Mesenchymal stem cell (in vitro differentiated cells and primary cell): ENCODE measurements at regions not wholly inside any gene's neighbourhood (a gene's known extent, or its start where the extent isn't known, plus 50 kb on each side); places are given as distances from the start of the nearest gene placed in this dataset.

Experiments used
- DNase-seq: peaks from one replicate; pipeline ENCODE4 v3.0.0-alpha.2; 2013
- H2AFZ ChIP-seq: one replicate; pipeline ENCODE4 v1.6.1; 2013; ENCODE audit warnings: low read depth, mild to moderate bottlenecking, control low read depth, inconsistent platforms, low read length, moderate library complexity
- H2AK5ac ChIP-seq: 2 replicates; pipeline ENCODE4 v1.6.1; 2013; ENCODE audit warnings: low read length, moderate library complexity, mild to moderate bottlenecking, inconsistent platforms; ENCODE audit not compliant: severe bottlenecking
- H2BK120ac ChIP-seq: one replicate; pipeline ENCODE4 v1.6.1; 2013; ENCODE audit warnings: low read depth, mild to moderate bottlenecking, inconsistent platforms, low read length, moderate library complexity
- H2BK12ac ChIP-seq, 2 experiments: one replicate each; pipeline ENCODE4 v1.6.1; 2013; ENCODE audit warnings: inconsistent platforms in 2 of 2, low read length in 2 of 2, mild to moderate bottlenecking in 2 of 2, moderate library complexity in 2 of 2, control low read depth in 1 of 2
- H2BK15ac ChIP-seq: one replicate; pipeline ENCODE4 v1.6.1; 2013; ENCODE audit warnings: mild to moderate bottlenecking, low read depth, inconsistent platforms; ENCODE audit not compliant: poor library complexity, severe bottlenecking
- H2BK5ac ChIP-seq: 2 replicates; pipeline ENCODE4 v1.6.1; 2013; ENCODE audit warnings: low read depth, mild to moderate bottlenecking, low read length, control low read depth, inconsistent platforms; ENCODE audit not compliant: poor library complexity, severe bottlenecking
- H3K14ac ChIP-seq, 2 experiments: one replicate each; pipeline ENCODE4 v1.6.1; 2013; ENCODE audit warnings: inconsistent platforms in 2 of 2, low read length in 2 of 2, control low read depth in 1 of 2, mild to moderate bottlenecking in 1 of 2, moderate library complexity in 1 of 2
- H3K18ac ChIP-seq, 2 experiments: one replicate each; pipeline ENCODE4 v1.6.1; 2013; ENCODE audit warnings: inconsistent platforms in 2 of 2, low read length in 2 of 2, control low read depth in 1 of 2, low read depth in 1 of 2, mild to moderate bottlenecking in 1 of 2
- H3K23ac ChIP-seq, 2 experiments: one replicate each; pipeline ENCODE4 v1.6.1; 2013; ENCODE audit warnings: inconsistent platforms in 2 of 2, low read length in 2 of 2, mild to moderate bottlenecking in 2 of 2, moderate library complexity in 2 of 2, control low read depth in 1 of 2
- H3K27ac ChIP-seq: 2 replicates; pipeline ENCODE4 v1.5.1; 2013; ENCODE audit warnings: mild to moderate bottlenecking, moderate library complexity, low read length, control low read depth, inconsistent platforms; ENCODE audit not compliant: poor library complexity, severe bottlenecking
- H3K27me3 ChIP-seq, 2 experiments: 2 replicates each; pipeline versions ENCODE4 v1.6.1 to v1.7.0; 2013; ENCODE audit warnings: low read length in 2 of 2, mild to moderate bottlenecking in 2 of 2, moderate library complexity in 2 of 2, control low read depth in 1 of 2, inconsistent platforms in 1 of 2; ENCODE audit not compliant: control insufficient read depth in 1 of 2, insufficient read depth in 1 of 2
- H3K36me3 ChIP-seq, 2 experiments: 2 replicates each; pipeline versions ENCODE4 v1.6.1 to v1.7.0; 2013; ENCODE audit warnings: low read length in 2 of 2, control low read depth in 1 of 2, inconsistent platforms in 1 of 2, low read depth in 1 of 2, mild to moderate bottlenecking in 1 of 2; ENCODE audit not compliant: insufficient read depth in 2 of 2, control insufficient read depth in 1 of 2
- H3K4ac ChIP-seq, 2 experiments: one replicate each; pipeline ENCODE4 v1.6.1; 2013; ENCODE audit warnings: inconsistent platforms in 2 of 2, low read length in 2 of 2, mild to moderate bottlenecking in 2 of 2, moderate library complexity in 2 of 2, control low read depth in 1 of 2, low read depth in 1 of 2
- H3K4me1 ChIP-seq: 2 replicates; pipeline ENCODE4 v1.6.1; 2013; ENCODE audit warnings: low read depth, low read length, control low read depth; ENCODE audit not compliant: control insufficient read depth, insufficient read depth
- H3K4me2 ChIP-seq: 2 replicates; pipeline ENCODE4 v1.6.1; 2013; ENCODE audit warnings: low read length, mild to moderate bottlenecking, inconsistent platforms; ENCODE audit not compliant: poor library complexity, severe bottlenecking
- H3K4me3 ChIP-seq, 2 experiments: 2 replicates each; pipeline versions ENCODE4 v1.5.1 to v1.7.0; 2013; ENCODE audit warnings: low read length in 2 of 2, mild to moderate bottlenecking in 2 of 2, control low read depth in 1 of 2, low read depth in 1 of 2; ENCODE audit not compliant: insufficient read depth in 1 of 2
- H3K79me1 ChIP-seq: replicated peaks from 2 replicates; pipeline ENCODE4 v1.6.1; 2013; ENCODE audit warnings: mild to moderate bottlenecking, control low read depth, low read length, inconsistent platforms; ENCODE audit not compliant: poor library complexity, severe bottlenecking
- H3K9ac ChIP-seq: 2 replicates; pipeline ENCODE4 v1.7.0; 2013; ENCODE audit warnings: mild to moderate bottlenecking, low read length, moderate library complexity
- H3K9me3 ChIP-seq: 2 replicates; pipeline ENCODE4 v1.7.0; 2013; ENCODE audit warnings: mild to moderate bottlenecking, low read length; ENCODE audit not compliant: control insufficient read depth
- H4K8ac ChIP-seq: one replicate; pipeline ENCODE4 v1.6.1; 2013; ENCODE audit warnings: inconsistent platforms, mild to moderate bottlenecking, low read length, moderate library complexity
- H4K91ac ChIP-seq: one replicate; pipeline ENCODE4 v1.6.1; 2013; ENCODE audit warnings: mild to moderate bottlenecking, low read length, inconsistent platforms
- WGBS: methylation state at CpG from one replicate; pipeline ENCODE4 v1.1.7; 2013; ENCODE audit warnings: mixed read lengths; 5-methylcytosine and 5-hydroxymethylcytosine counted together

GRCh38 chr2:78739282-78739681, 286.2 kb upstream of the REG3G start:
- H3K23ac ChIP-seq = no peak overlapping the region
- WGBS = no CpG with 5 or more reads among the region's 1 CpG
- H3K9me3 ChIP-seq = peaks cover 5% of the 10 kb centered on the region

GRCh38 chr2:78749638-78750037, 275.9 kb upstream of the REG3G start:
- WGBS = no CpG with 5 or more reads among the region's 1 CpG
- Histone ChIP-seq H3K9me3 (no peaks in the 10 kb centered on the region), H3K4me3 (no peak overlapping the region), H3K4me2 (no peak overlapping the region), H2BK15ac (no peak overlapping the region), H3K23ac (no peak overlapping the region), H4K8ac (no peak overlapping the region), H3K4ac (no peak overlapping the region), H3K9ac (no peak overlapping the region), H3K27ac (no peak overlapping the region), H3K4me1 (no peaks in the 10 kb centered on the region), H3K18ac (no peak overlapping the region), H2BK5ac (no peak overlapping the region), H2AK5ac (no peak overlapping the region), H3K14ac (no peak overlapping the region), H4K91ac (no peak overlapping the region), H3K79me1 (no peaks in the 10 kb centered on the region), H2AFZ (no peak overlapping the region), H2BK12ac (no peak overlapping the region), H3K36me3 (no peaks in the 10 kb centered on the region), H2BK120ac (no peak overlapping the region), H3K27me3 (no peaks in the 10 kb centered on the region)
- no peak for DNase-seq

More at GRCh38 chr2:78739282-78739681, 286.2 kb upstream of the REG3G start:
- H3K27ac ChIP-seq = no peak overlapping the region
- H3K4me3 ChIP-seq = no peak overlapping the region
- no peaks in the 10 kb centered on the region for H3K79me1 ChIP-seq
- no peak overlapping the region for H2AK5ac ChIP-seq
- no peaks in the 10 kb centered on the region for H3K36me3 ChIP-seq
- H2BK120ac ChIP-seq = no peak overlapping the region
- no peak overlapping the region for H3K4me2 ChIP-seq
- H2BK15ac ChIP-seq = no peak overlapping the region
- no peak overlapping the region for H3K9ac ChIP-seq
- no peak overlapping the region for H3K4ac ChIP-seq
- H2AFZ ChIP-seq = no peak overlapping the region
- H3K4me1 ChIP-seq = no peaks in the 10 kb centered on the region
- H4K91ac ChIP-seq = no peak overlapping the region
- H4K8ac ChIP-seq = no peak overlapping the region
- no peak overlapping the region for H2BK12ac ChIP-seq
- H2BK5ac ChIP-seq = no peak overlapping the region
- no peak overlapping the region for H3K14ac ChIP-seq
- H3K27me3 ChIP-seq = no peaks in the 10 kb centered on the region
- H3K18ac ChIP-seq = no peak overlapping the region
- no peak for DNase-seq

- H3K4me3 ChIP-seq = no peak overlapping the region
- H3K9ac ChIP-seq = no peak overlapping the region
- no peak overlapping the region for H3K4ac ChIP-seq
- H4K91ac ChIP-seq = no peak overlapping the region
- H3K4me1 ChIP-seq = no peaks in the 10 kb centered on the region
- no peak overlapping the region for H2BK120ac ChIP-seq
- H3K36me3 ChIP-seq = no peaks in the 10 kb centered on the region
- no peak overlapping the region for H2AFZ ChIP-seq
- H3K9me3 ChIP-seq = no peaks in the 10 kb centered on the region
- DNase-seq = no peak
- H3K27me3 ChIP-seq = no peaks in the 10 kb centered on the region
- no peak overlapping the region for H2BK15ac ChIP-seq
- H4K8ac ChIP-seq = no peak overlapping the region
- H2AK5ac ChIP-seq = no peak overlapping the region
- no peaks in the 10 kb centered on the region for H3K79me1 ChIP-seq
- H3K4me2 ChIP-seq = no peak overlapping the region
- H3K23ac ChIP-seq = no peak overlapping the region
- no peak overlapping the region for H2BK12ac ChIP-seq
- no peak overlapping the region for H3K14ac ChIP-seq
- H3K27ac ChIP-seq = no peak overlapping the region
- no peak overlapping the region for H2BK5ac ChIP-seq
- no peak overlapping the region for H3K18ac ChIP-seq
- 100% methylated on average over 2 of the region's 2 CpGs for WGBS
Measured at GRCh38 chr2:78750219-78750618, 275.3 kb upstream of the REG3G start.

- H3K4me2 ChIP-seq = no peak overlapping the region
- H2BK120ac ChIP-seq = no peak overlapping the region
- no peak overlapping the region for H3K4me3 ChIP-seq
- DNase-seq = no peak
- H3K14ac ChIP-seq = no peak overlapping the region
- no peak overlapping the region for H3K23ac ChIP-seq
- no peaks in the 10 kb centered on the region for H3K4me1 ChIP-seq
- no peak overlapping the region for H3K9ac ChIP-seq
- H4K8ac ChIP-seq = no peak overlapping the region
- H2BK12ac ChIP-seq = no peak overlapping the region
- peaks cover 2% of the 10 kb centered on the region for H3K9me3 ChIP-seq
- H2AFZ ChIP-seq = no peak overlapping the region
- no peak overlapping the region for H3K18ac ChIP-seq
- no peak overlapping the region for H4K91ac ChIP-seq
- H3K36me3 ChIP-seq = no peaks in the 10 kb centered on the region
- H2BK15ac ChIP-seq = no peak overlapping the region
- H3K27me3 ChIP-seq = no peaks in the 10 kb centered on the region
- H2BK5ac ChIP-seq = no peak overlapping the region
- no peak overlapping the region for H2AK5ac ChIP-seq
- 94% methylated on average over 6 of the region's 6 CpGs for WGBS
- no peak overlapping the region for H3K4ac ChIP-seq
- H3K27ac ChIP-seq = no peak overlapping the region
- H3K79me1 ChIP-seq = no peaks in the 10 kb centered on the region
Measured at GRCh38 chr2:78754930-78755329, 270.6 kb upstream of the REG3G start.
